Neural progenitor cell (in vitro differentiated cells): ENCODE measurements at regions not wholly inside any gene's neighbourhood (a gene's known extent, or its start where the extent isn't known, plus 50 kb on each side); places are given as distances from the start of the nearest gene placed in this dataset.

Experiments used
- DNase-seq: peaks from one replicate; pipeline ENCODE4 v3.0.0-alpha.2; 2016; ENCODE audit warnings: low spot score
- H2AFZ ChIP-seq: fragments of 200-600 bp; sonication (generic); replicated peaks from 2 replicates; pipeline ENCODE4 v1.6.1; 2016; ENCODE audit warnings: antibody characterized with exemption
- H3F3A ChIP-seq: fragments of 200-600 bp; sonication (generic); 2 replicates; pipeline ENCODE4 v1.6.1; 2016; ENCODE audit warnings: antibody characterized with exemption, low read depth
- H3K27ac ChIP-seq: fragments of 200-600 bp; sonication (generic); 2 replicates; pipeline ENCODE4 v1.5.1; 2016; ENCODE audit warnings: mild to moderate bottlenecking
- H3K27me3 ChIP-seq: fragments of 200-600 bp; sonication (generic); 2 replicates; pipeline ENCODE4 v1.6.1; 2016; ENCODE audit warnings: mild to moderate bottlenecking, moderate library complexity
- H3K36me3 ChIP-seq: fragments of 200-600 bp; sonication (generic); 2 replicates; pipeline ENCODE4 v1.5.1; 2016
- H3K4me1 ChIP-seq: fragments of 200-600 bp; sonication (generic); 2 replicates; pipeline ENCODE4 v1.6.1; 2016; ENCODE audit warnings: mixed run types
- H3K4me2 ChIP-seq: fragments of 200-600 bp; sonication (generic); 2 replicates; pipeline ENCODE4 v1.6.1; 2016
- H3K4me3 ChIP-seq: fragments of 200-600 bp; sonication (generic); 2 replicates; pipeline ENCODE4 v1.5.1; 2016
- H3K79me2 ChIP-seq: fragments of 200-600 bp; sonication (generic); 2 replicates; pipeline ENCODE4 v1.6.1; 2016; ENCODE audit warnings: low read depth
- H3K9ac ChIP-seq: fragments of 200-600 bp; sonication (generic); 2 replicates; pipeline ENCODE4 v1.6.1; 2016
- H3K9me3 ChIP-seq: fragments of 200-600 bp; sonication (generic); 2 replicates; pipeline ENCODE4 v1.5.1; 2016; ENCODE audit warnings: low read depth
- H4K20me1 ChIP-seq: fragments of 200-600 bp; sonication (generic); 2 replicates; pipeline ENCODE4 v1.6.1; 2016; ENCODE audit warnings: low read depth
- H3K27ac Mint-ChIP-seq: 3 replicates; pipeline ENCODE4 v1.8.0; 2021; ENCODE audit warnings: mixed read lengths
- H3K27me3 Mint-ChIP-seq: 2 replicates; pipeline ENCODE4 v1.8.0; 2022; ENCODE audit warnings: low read depth, mild to moderate bottlenecking, inconsistent platforms, moderate library complexity, mixed read lengths; ENCODE audit not compliant: insufficient read depth
- H3K36me3 Mint-ChIP-seq: 3 replicates; pipeline ENCODE4 v1.8.0; 2021; ENCODE audit warnings: mixed read lengths
- H3K4me1 Mint-ChIP-seq: 3 replicates; pipeline ENCODE4 v1.8.0; 2021; ENCODE audit warnings: mixed read lengths
- H3K4me3 Mint-ChIP-seq: 3 replicates; pipeline ENCODE4 v1.8.0; 2021; ENCODE audit warnings: mild to moderate bottlenecking, moderate library complexity, mixed read lengths
- H3K9me3 Mint-ChIP-seq: 3 replicates; pipeline ENCODE4 v1.8.0; 2020; ENCODE audit warnings: mixed read lengths
- EZH2 ChIP-seq: fragments of 200-600 bp; sonication (generic); IDR thresholded peaks from 2 replicates; pipeline ENCODE4 v1.6.1; 2017; ENCODE audit warnings: antibody characterized with exemption, mild to moderate bottlenecking, moderate library complexity
- EZH2phosphoT487 ChIP-seq: fragments of 200-600 bp; sonication (generic); IDR thresholded peaks from 2 replicates; pipeline ENCODE4 v1.6.1; 2017; ENCODE audit warnings: antibody characterized with exemption
- TF ChIP-seq, protein P1 (sequence below): fragments of 200-600 bp; sonication (generic); IDR thresholded peaks from 2 replicates; pipeline ENCODE4 v1.5.1; 2017; ENCODE audit warnings: antibody characterized with exemption, mild to moderate bottlenecking

DNA sequence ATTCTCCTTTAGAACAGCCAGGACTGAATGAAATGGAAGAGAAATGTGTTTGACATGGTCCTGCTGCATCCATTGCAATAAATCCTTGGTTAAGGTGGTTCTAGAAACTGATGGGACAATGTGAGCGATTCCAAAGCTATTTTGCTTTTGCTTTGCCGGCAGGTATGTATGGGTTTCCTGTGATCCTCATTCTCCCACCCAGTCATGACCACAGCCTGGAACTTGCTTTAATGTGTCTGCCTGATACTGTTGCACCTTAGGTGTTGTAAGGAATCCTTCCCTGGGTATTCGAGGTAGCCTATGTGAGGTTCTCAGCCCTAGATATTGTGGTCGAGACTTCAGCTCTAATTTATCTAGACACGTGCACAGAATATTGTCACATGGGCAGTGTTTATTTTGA lies 86.1 kb downstream of the ZNF518B start:
- Histone ChIP-seq H4K20me1 (no peaks in the 10 kb centered on the region), H3K9ac (no peak overlapping the region), H3K4me3 (no peak overlapping the region), H3K4me1 (no peaks in the 10 kb centered on the region), H3F3A (no peaks in the 10 kb centered on the region), H2AFZ (no peak overlapping the region), H3K4me2 (no peak overlapping the region), H3K27me3 (no peaks in the 10 kb centered on the region), H3K9me3 (no peaks in the 10 kb centered on the region), H3K79me2 (no peaks in the 10 kb centered on the region), H3K36me3 (no peaks in the 10 kb centered on the region), H3K27ac (no peak overlapping the region)
- Mint-ChIP-seq H3K36me3 (no peaks in the 10 kb centered on the region), H3K27ac (no peak overlapping the region), H3K4me1 (no peaks in the 10 kb centered on the region), H3K27me3 (peaks cover 2% of the 10 kb centered on the region), H3K9me3 (no peaks in the 10 kb centered on the region), H3K4me3 (no peak overlapping the region)
- TF ChIP-seq, protein P1, sequence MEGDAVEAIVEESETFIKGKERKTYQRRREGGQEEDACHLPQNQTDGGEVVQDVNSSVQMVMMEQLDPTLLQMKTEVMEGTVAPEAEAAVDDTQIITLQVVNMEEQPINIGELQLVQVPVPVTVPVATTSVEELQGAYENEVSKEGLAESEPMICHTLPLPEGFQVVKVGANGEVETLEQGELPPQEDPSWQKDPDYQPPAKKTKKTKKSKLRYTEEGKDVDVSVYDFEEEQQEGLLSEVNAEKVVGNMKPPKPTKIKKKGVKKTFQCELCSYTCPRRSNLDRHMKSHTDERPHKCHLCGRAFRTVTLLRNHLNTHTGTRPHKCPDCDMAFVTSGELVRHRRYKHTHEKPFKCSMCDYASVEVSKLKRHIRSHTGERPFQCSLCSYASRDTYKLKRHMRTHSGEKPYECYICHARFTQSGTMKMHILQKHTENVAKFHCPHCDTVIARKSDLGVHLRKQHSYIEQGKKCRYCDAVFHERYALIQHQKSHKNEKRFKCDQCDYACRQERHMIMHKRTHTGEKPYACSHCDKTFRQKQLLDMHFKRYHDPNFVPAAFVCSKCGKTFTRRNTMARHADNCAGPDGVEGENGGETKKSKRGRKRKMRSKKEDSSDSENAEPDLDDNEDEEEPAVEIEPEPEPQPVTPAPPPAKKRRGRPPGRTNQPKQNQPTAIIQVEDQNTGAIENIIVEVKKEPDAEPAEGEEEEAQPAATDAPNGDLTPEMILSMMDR = no peak
- TF ChIP-seq EZH2 (no peak), EZH2phosphoT487 (no peak)
- no peak for DNase-seq

GRCh38 chr4:10369517-10369916 lies 87.7 kb downstream of the ZNF518B start:
- H3K9me3 Mint-ChIP-seq = no peaks in the 10 kb centered on the region
- DNase-seq = no peak
- Histone ChIP-seq H3K27me3 (no peaks in the 10 kb centered on the region), H3K79me2 (no peaks in the 10 kb centered on the region), H3K9me3 (no peaks in the 10 kb centered on the region), H2AFZ (no peak overlapping the region), H3K36me3 (no peaks in the 10 kb centered on the region), H4K20me1 (no peaks in the 10 kb centered on the region), H3K4me1 (no peaks in the 10 kb centered on the region), H3K4me3 (no peak overlapping the region), H3K9ac (no peak overlapping the region), H3K27ac (no peak overlapping the region), H3F3A (no peaks in the 10 kb centered on the region), H3K4me2 (no peak overlapping the region)
- H3K4me1 Mint-ChIP-seq = no peaks in the 10 kb centered on the region
- H3K36me3 Mint-ChIP-seq = no peaks in the 10 kb centered on the region
- no peak overlapping the region for H3K4me3 Mint-ChIP-seq
- TF ChIP-seq, protein P1 = no peak
- no peak overlapping the region for H3K27ac Mint-ChIP-seq
- peaks cover 2% of the 10 kb centered on the region for H3K27me3 Mint-ChIP-seq

DNA sequence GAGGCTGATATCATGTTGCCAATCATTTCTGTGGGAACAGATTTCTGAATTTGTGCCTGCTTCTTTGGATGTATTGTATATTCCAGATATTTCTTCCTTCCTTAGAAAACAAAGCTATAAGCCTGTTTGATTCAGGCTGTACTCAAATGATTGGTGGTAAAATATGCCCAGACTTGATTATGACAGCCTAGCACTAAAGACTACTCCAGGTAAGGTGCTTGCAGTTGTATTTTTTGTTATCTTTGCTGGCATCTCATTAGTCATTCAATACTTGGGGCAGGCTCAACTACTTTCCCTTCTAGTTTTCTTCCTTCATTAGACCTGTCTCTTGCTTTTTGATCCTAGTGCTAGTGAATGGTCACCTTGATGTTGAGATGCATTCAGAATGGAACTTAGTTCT lies 90.6 kb downstream of the ZNF518B start:
- no peak overlapping the region for H3K27ac ChIP-seq
- H4K20me1 ChIP-seq = no peaks in the 10 kb centered on the region
- H3K27me3 ChIP-seq = no peaks in the 10 kb centered on the region
- no peaks in the 10 kb centered on the region for H3F3A ChIP-seq
- H2AFZ ChIP-seq = no peak overlapping the region
- no peak overlapping the region for H3K4me2 ChIP-seq
- H3K9me3 Mint-ChIP-seq = peaks cover 2% of the 10 kb centered on the region
- DNase-seq = no peak
- no peaks in the 10 kb centered on the region for H3K9me3 ChIP-seq
- H3K36me3 Mint-ChIP-seq = no peaks in the 10 kb centered on the region
- H3K4me1 Mint-ChIP-seq = no peaks in the 10 kb centered on the region
- H3K27ac Mint-ChIP-seq = no peak overlapping the region
- H3K9ac ChIP-seq = no peak overlapping the region
- no peaks in the 10 kb centered on the region for H3K36me3 ChIP-seq
- no peaks in the 10 kb centered on the region for H3K79me2 ChIP-seq
- TF ChIP-seq EZH2phosphoT487 (no peak), EZH2 (no peak)
- TF ChIP-seq, protein P1 = no peak
- H3K4me3 Mint-ChIP-seq = no peak overlapping the region
- no peak overlapping the region for H3K4me3 ChIP-seq
- H3K4me1 ChIP-seq = no peaks in the 10 kb centered on the region
- peaks cover 2% of the 10 kb centered on the region for H3K27me3 Mint-ChIP-seq

DNA sequence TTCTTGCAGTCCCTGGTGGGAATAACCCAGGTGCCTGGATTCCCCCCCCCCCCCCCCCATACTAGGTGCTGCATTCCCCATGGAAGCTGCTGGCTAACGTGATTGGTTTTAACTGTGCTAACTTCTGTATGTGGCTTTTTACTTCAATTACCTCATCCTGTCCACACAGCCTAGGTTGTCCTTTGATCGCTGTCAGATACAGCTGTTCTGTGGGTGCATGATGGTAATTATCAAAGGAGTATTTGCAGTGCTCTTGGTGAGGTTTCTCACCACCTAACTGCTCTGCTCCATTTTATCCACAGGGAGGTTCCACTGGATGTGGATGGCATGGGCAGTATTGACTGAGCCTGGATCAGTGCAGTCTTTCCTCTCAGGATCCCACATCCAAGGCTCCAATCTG lies 93.0 kb downstream of the ZNF518B start:
- no peaks in the 10 kb centered on the region for H3K36me3 ChIP-seq
- H3K27ac ChIP-seq = no peak overlapping the region
- H3F3A ChIP-seq = no peaks in the 10 kb centered on the region
- H2AFZ ChIP-seq = no peak overlapping the region
- no peak overlapping the region for H3K4me3 ChIP-seq
- H3K79me2 ChIP-seq = no peaks in the 10 kb centered on the region
- TF ChIP-seq, protein P1 = no peak
- TF ChIP-seq EZH2 (no peak), EZH2phosphoT487 (no peak)
- H3K4me1 ChIP-seq = no peaks in the 10 kb centered on the region
- DNase-seq = no peak
- no peaks in the 10 kb centered on the region for H3K9me3 ChIP-seq
- no peaks in the 10 kb centered on the region for H3K36me3 Mint-ChIP-seq
- no peaks in the 10 kb centered on the region for H4K20me1 ChIP-seq
- H3K27me3 Mint-ChIP-seq = peaks cover 2% of the 10 kb centered on the region
- no peak overlapping the region for H3K4me3 Mint-ChIP-seq
- no peak overlapping the region for H3K4me2 ChIP-seq
- H3K9ac ChIP-seq = no peak overlapping the region
- no peaks in the 10 kb centered on the region for H3K27me3 ChIP-seq
- no peak overlapping the region for H3K27ac Mint-ChIP-seq
- peaks cover 2% of the 10 kb centered on the region for H3K9me3 Mint-ChIP-seq
- no peaks in the 10 kb centered on the region for H3K4me1 Mint-ChIP-seq
